Embryonic facial prominence (tissue), 1 donor: ENCODE measurements at regions not wholly inside any gene's neighbourhood (a gene's known extent, or its start where the extent isn't known, plus 50 kb on each side); places are given as distances from the start of the nearest gene placed in this dataset.
"Not testable (repeated sequence)": the region's sequence is repeated elsewhere in the genome, so short reads cannot be mapped to it uniquely, and the experiment has no call there.

ENCODE experiments used
- DNase-seq: peaks from one replicate; pipeline ENCODE4 v3.0.0-alpha.2; 2016; ENCODE audit errors: extremely low spot score

DNA sequence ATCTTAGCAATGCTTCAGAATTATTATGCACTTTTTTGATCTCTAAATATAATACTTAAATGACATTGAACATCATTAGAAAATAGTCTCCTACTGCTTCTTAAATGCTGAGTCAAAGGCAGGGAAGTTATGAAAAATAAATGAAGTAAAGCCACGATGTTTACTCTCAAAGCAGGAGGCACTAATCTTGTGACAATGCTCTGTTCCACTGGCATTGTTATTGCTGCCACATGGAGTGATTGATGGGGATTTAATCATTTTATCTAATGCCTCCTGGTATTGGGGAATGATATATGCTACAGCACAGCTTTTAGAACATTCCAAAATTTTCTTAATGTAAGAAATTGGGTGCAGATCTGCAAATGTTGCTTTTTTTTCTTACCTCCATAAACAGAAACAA is 1655.4 kb upstream of the NUDT12 start:
- no peak for DNase-seq

- no peak for DNase-seq
These were observed 1650.5 kb upstream of the NUDT12 start for GRCh38 chr5:105213078-105213477.

- no peak for DNase-seq
These were observed 1644.5 kb upstream of the NUDT12 start for GRCh38 chr5:105207066-105207465.

- DNase-seq, result no peak
These were observed 1634.9 kb upstream of the NUDT12 start for GRCh38 chr5:105197531-105197930.

- DNase-seq, result no peak
These were observed 1633.2 kb upstream of the NUDT12 start for GRCh38 chr5:105195765-105196164.

DNA sequence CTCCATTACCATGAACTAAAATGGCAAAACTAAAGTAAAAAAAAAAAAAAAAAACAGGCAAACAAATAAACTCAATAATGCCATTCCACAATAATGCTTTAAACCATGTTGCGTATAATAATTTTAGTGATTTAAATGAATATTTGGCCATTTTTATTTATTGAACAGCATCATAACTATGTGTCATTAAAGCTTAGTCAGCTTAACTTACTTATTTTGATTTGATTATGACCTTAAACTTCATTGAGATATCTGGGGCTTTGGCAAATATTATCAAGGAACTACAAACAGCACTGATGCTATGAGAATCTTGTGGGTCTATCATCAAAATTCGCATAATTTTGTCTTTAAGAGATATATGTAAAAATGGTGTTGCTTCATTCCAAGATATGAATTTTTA is 1610.3 kb upstream of the NUDT12 start:
- DNase-seq, result no peak

GRCh38 chr5:105168806-105169205 is 1606.2 kb upstream of the NUDT12 start:
- no peak for DNase-seq

- DNase-seq, result no peak
These were observed 1604.5 kb upstream of the NUDT12 start for GRCh38 chr5:105167092-105167491.

DNA sequence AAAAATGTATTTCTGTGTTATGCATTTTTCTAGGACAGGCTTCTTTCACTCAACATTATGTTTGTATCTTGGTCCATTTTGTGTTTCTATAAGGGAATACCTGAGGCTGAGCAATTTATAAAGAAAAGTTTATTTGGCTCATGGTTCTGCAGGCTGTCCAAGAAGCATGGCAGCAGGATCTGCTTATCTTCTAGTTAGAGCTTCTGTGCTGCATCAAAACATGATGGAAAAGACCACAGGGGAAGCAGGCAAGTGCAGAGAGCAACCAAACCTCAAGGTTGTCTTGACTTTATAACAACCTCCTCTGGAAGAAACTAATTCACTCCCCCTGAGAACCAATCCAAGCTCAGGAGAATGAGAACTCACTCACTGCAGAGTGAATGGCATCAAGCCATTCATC is 1601.0 kb upstream of the NUDT12 start:
- no peak for DNase-seq

- not testable (repeated sequence) for DNase-seq
These were observed 1600.0 kb upstream of the NUDT12 start for GRCh38 chr5:105162557-105162956.

- DNase-seq, result no peak
These were observed 1595.9 kb upstream of the NUDT12 start for GRCh38 chr5:105158526-105158925.

DNA sequence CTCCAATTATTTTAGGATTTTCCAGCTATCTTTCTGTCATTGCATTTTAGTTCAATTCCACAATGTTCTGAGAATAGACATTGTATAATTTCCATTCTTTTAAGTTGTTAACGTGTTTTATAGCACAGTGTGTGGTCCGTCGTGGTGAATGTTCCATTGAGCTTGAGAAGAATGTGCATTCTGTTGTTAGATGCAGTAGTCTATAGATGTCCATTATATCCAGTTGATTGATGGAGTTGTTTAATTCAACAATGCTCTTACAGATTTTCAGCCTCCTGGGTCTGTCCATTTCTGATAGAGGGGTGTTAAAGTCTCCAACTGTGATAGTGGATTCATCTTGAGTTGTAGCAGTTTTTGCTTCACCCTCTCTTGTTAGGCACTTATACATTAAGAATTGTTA is 1587.7 kb upstream of the NUDT12 start:
- DNase-seq, result no peak

- no peak for DNase-seq
These were observed 1584.3 kb upstream of the NUDT12 start for GRCh38 chr5:105146867-105147266.

DNA sequence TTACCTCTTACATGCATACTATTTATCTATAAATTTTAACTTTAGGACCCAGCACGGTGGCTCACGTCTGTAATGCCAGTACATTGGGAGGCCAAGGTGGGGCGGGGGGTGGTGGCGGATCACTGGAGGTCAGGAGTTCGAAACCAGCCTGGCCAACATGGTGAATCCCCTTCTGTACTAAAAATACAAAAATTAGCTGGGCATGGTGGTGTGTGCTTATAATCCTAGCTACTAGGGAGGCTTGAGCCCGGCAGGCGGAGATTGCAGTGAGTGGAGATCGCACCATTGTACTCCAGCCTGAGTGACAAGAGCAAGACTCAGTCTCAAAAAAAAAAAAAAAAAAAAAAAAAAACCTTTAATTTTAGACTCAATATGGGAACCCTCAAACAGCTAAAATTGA is 1582.6 kb upstream of the NUDT12 start:
- DNase-seq, result no peak

DNA sequence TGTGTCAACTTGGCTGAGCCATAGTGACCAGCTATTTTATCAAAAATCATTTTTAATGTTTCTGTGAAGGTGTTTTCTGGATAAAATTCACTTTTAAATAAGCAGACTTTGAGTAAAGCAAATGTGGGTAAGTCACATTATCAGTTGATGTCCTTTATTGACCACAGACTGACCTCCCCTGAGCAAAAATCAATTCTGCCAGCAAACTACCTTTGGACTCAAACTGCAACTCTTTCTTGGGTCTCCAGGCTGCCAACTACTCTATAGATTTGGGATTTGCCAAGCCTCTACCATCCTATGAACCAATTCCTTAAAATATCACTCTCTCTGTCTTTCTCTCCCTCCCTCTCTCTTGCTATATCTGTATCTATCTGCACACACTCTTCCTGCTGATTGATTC is 1571.7 kb upstream of the NUDT12 start:
- no peak for DNase-seq

DNA sequence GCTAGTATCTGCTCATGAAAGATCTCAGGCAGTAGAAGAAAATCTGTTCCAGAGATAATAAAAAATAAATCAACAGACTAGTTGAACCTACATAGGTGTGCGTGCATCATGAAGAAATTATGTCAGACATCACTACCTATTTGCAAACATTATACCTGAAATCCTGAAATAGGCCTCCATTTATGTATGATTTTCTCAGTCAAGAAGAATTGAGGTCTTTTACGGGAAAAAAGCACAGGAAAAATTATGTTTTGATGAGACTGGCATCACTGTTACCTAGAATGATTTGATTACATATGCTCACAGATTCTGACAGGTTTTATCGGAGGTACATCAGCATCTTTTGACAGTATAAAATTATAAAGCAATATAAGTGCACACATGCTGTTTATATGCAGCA is 1570.5 kb upstream of the NUDT12 start:
- DNase-seq, result no peak

DNA sequence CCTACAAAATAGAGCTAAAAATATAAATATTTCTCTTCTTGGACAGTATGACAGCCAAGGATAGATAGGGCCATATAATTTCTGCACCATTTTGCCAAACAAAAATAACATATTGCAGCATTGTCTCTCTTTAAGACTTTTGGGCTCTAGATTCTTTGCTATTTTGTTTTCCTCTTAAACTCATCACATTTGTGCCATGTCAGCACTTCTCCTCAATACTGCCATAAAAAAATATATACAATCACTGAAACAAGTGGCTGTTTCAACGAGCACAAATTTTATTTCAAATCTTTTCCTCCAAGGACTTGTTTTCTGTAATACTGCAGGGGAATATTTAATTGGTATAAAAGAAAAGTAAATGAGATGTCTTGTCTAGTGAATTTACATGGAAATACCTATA is 1570.0 kb upstream of the NUDT12 start:
- no peak for DNase-seq

- DNase-seq, result no peak
These were observed 1568.5 kb upstream of the NUDT12 start for GRCh38 chr5:105131045-105131444.

GRCh38 chr5:105101577-105101976 is 1539.0 kb upstream of the NUDT12 start:
- peak; percentile 18 for DNase-seq

DNA sequence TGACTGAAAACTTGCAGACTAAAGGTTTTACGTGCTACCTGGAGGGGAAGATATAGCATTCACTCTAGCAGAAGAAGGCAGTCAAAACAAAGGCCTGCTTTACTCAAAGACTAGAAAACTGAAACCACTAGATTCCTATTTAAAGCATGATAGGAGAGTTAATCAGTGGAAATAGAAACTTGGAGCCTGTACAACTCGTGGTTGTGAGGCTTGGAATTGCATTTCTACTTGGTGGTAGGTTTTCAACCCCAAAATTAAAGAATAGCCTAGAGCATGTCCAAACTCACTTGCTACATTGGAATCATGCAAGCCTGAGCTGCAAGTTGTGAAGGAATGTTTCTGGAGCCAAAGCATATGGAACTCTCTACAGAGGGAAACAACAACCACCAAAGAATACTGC is 1526.4 kb upstream of the NUDT12 start:
- DNase-seq, result no peak

GRCh38 chr5:105088102-105088501 is 1525.5 kb upstream of the NUDT12 start:
- DNase-seq, result no peak

DNA sequence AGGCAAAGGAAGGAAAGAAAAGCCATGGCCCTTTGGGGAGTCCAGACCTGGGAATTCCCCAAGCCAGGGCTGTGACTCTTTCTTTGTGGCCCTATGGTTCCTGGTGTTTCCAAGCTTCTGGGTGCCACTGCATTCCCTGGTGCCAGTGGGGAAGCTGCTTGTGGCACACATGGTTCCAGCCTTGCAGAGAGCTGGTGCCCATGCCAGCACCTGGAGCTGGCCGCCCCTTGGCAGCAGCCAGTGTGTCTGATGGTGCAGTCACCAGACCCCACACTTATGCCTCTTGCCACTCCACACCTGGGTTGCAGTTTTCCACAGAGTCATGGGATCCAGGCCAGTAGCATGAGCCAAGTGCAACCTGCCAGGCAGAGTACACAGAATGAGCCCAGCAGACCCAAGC is 1495.3 kb upstream of the NUDT12 start:
- DNase-seq, result no peak

GRCh38 chr5:105057001-105057436 is 1494.4 kb upstream of the NUDT12 start:
- no peak for DNase-seq

GRCh38 chr5:105054406-105054805 is 1491.8 kb upstream of the NUDT12 start:
- no peak for DNase-seq

- DNase-seq, result no peak
These were observed 1480.0 kb upstream of the NUDT12 start for GRCh38 chr5:105042623-105043022.
